Activated CD4-positive, alpha-beta T cell treated with anti-CD3 and anti-CD28 coated beads for 48 hours (primary cell): ENCODE measurements at regions not wholly inside any gene's neighbourhood (a gene's known extent, or its start where the extent isn't known, plus 50 kb on each side); places are given as distances from the start of the nearest gene placed in this dataset.
"Not testable (repeated sequence)": the region's sequence is repeated elsewhere in the genome, so short reads cannot be mapped to it uniquely, and the experiment has no call there.

ENCODE experiments used
- DNase-seq: peaks from one replicate; pipeline ENCODE4 v3.0.0-alpha.2; 2020

DNA sequence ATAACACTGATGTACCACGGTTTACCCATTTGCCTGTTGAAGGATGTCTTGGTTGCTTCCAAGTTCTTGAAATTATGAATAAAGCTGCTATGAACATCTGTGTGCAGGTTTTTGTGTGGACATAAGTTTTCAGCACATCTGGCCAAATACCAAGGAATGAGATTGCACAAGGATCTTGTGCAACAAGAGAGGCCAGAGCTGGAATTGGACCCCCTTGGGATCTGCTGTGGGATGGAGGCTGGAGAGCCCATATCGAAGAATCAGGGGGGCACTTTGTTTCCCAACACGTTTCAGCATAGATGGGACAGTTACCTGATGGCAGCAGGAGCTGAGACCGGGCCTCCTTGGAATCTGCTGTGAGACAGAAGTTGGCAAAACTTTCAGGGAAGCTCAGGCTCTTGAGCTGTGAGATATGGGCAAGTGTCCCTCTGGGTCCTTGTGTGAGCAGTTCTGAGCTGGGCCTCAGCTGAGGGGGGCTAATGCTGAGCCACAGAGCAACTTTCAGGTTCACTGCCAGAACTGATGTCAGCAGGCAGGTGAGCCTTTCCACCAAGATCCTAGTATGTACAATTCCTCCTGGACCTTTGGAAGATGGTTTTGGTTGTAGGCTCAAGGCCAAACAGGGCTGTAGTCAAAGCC is 115.2 kb upstream of the RAB18 start:
- no peak for DNase-seq

DNA sequence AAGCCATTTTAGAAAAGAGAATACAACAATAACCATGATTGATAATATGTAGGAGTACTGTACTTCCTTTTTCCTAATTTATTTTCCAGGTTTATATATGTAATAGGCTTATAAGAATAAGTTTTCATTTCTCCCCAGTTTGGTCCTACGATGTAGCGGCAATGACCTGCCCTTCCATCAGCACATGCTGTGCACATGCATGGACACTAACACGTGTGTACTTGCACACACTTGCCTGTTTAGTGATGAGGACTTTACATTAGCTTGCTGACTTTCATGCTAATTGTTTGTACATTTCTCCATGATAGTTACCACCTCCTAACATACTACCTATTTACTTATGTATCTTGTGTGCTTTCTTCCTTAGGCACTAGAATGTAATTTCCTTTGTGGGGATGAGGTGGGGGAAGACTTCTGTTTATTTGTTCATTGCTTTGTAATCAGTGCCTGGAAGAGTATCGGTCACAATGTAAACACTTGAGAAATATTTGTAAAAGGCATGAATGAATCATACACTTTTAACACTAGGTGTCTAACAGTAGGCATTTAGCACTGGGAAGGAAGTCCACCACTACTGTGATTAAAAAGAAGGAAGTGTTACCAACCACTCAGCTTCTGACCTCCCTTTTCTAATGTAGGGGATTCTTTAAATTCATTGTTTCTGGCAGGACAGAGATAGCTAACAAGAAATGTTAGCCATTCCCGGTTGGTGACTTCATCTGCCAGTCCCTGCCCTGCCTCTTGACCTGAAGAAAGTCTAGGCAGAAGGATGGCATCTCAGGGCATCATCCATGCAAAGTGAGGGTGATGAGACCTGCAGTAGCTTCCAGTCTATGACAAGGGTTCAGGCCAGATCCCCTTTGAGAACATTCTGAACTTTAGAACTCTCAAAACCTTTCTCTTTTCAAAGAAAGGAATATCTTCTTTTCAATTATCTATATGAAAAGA is 120.2 kb upstream of the RAB18 start:
- DNase-seq = no peak

DNA sequence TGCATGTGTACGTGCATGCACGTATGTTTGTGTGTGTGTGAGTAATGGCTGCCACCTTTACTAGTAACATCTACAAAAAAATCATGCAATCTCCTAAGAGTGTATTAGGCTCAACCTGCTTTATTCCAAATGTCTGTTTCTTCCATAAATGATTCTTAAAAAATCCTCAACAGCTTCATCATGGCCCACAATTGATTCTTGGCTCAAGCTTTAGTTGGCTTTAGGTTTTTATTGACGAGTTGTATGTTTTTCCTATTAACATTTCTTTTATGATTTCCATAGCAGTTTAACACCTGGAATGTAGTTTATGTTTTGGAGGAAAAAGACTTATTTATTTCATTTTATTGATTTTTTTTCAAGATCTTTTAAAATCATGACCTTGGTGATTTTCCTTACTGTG is 121.9 kb upstream of the RAB18 start:
- DNase-seq = no peak

DNA sequence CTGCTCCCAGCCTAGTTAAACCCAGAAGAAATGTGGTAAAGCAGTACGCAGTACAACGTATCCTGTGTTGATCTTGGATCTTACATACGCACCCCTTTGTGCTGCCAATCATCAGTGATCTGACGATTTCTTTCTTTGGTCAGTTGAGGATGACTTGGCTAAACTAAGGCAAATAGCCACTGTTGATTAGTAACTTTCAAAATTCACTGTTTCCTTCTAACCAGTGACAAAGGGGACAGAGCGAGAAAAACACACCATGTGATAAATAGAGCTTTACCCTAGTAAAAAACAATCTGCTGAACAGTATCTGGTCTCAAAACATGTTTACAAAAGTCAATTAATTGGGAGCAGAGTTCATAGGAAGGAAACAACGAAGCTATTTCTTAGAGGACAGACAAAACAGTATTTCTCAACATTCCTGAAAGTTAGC is 123.2 kb upstream of the RAB18 start:
- no peak for DNase-seq

DNA sequence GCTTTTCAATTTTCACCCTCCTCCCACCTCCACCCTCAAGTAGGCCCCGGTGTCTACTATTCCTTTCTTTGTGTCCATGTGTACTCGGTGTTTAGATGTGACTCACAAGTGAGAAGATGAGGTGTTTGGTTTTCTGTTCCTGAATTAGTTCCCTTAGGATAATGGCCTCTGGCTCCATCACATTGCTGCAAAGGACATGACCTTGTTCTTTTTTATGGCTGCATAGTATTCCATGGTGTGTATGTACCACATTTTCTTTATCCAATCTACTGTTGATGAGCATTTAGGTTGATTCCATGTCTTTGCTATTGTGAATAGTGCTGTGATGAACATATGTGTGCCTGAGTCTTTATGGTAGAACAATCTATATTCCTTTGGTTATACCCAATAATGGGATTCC is 125.1 kb upstream of the RAB18 start:
- DNase-seq = not testable (repeated sequence)

DNA sequence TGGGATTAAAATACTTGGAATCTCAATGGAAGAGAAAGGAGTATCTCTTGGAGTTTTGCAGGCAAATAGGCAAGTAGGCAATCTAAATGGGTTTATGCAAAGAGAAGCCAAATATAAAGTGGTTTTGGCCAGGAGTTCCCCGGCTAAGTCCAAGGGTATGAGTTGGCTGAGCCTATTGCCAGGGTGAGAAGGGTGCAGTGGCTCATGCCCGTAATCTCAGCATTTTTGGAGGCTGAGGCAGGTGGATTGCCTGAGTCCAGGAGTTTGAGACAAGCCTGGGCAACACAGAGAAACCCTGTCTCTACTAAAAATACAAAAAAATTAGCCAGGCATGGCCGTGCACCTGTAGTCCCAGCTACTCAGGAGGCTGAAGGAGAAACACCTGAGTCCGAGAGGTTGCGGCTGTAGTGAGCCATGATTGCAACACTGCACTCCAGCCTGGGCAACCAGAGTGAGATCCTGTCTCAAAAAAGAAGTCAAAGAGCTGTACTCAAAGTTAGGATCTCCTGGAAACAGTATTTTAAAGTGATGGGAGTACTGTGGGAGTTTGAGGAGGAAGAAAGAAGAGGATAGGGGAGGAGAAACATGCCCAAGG is 130.4 kb upstream of the RAB18 start:
- no peak for DNase-seq

DNA sequence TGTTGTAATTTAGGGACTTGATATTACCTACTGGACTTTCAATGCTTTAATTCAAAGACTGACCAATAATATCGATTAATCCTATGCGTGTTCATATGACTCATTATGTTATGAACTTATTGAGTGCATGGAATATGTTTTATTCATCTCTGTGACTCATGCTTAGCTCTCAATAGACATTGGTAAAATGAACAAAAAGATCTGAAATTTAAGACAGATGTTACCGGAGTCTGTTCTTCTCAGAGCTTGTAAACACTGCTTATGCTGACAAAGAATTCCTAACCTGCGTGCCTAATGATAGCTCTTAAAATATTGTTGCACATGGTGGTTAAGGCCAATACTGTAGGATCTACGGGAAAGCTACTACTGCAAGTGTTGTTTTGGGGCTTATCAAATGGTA is 131.5 kb upstream of the ACBD5 start:
- DNase-seq = no peak

DNA sequence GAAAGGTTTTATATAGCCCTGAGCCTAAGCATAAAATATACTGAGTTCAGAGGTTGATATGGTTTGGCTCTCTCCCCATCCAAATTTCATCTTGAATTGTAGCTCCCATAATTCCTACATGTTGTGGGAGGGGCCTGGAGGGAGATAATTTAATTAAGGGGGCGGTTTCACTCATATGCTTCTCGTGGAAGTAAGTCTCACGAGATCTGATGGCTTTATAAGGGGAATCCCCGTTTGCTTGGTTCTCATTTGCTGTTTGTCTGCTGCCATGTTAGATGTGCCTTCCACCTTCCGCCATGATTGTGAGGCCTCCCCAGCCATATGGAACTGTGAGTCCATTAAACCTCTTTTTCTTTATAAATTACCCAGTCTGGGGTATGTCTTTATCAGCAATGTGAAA is 130.8 kb upstream of the ACBD5 start:
- DNase-seq = not testable (repeated sequence)

DNA sequence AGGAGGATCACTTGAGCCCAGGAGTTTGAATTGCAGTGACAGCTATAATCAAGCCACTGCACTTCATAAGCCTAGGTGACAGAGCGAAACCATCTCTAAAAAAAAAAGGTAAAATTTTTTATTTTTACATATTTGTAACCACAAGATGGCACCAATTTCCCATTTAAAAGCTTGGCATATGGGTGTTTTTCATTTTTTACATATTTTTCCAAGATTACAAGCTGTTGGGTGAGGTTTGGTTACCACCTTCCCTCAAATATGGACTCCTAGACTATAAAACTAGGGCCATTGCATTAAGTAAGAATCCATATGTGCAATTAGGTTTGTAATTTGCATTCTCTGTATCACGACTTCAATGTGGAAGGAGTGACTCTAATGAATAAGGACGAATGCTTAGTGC is 129.3 kb upstream of the ACBD5 start:
- no peak for DNase-seq

DNA sequence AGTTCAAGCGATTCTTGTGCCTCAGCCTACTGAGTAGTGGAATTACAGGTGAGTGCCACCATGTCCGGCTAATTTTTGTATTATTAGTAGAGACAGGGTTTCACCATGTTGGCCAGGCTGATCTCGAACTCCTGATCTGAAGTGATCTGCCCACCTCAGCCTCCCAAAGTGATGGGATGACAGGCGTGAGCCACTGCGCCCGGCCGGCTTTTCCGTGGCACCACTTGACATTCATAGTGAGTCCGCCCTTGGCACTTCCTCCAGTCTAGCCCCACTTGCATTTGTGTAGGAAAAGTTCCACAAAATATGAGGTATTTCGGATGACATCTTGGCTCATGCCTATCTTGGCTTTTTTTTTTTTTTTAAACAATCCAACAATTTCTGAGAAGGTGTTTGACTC is 128.1 kb upstream of the ACBD5 start:
- no peak for DNase-seq

DNA sequence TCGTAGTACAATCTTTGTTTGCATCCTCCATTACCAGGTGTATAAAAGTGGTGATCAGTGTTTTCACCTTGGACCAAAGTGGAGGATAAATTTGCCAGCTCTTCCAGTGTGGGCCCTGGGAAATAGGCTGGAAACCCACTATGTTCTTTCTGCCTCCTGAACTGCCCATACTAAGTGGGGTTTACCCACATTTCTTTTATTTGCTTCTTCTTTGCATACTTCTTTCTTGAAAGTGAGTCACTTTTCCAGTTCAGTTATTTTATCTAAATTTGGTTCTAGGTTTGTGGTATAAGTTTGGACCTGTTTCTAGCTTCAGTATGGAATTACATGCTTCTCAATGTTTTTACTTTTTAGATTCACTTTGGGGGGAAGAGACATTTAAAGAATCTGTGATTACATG is 126.2 kb upstream of the ACBD5 start:
- no peak for DNase-seq

DNA sequence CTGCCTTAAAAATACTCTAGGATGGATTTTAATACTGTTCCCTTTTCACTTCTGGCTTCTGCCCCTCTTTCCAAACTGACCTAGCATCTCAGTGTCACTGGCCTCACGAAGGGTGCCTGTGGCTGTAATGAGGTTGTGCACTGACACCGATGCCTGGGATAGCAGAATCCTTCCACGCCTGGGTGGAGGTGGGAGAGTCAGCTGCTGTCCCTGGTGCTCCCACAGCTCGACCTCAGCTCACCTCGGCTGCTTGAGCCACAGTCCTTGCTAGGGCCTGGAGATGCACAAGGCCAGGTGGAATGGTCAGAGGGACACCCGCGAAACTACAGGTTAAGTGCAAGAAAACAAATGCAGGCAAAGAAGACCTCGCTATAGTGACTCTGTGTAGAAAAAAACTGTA is 123.4 kb upstream of the ACBD5 start:
- no peak for DNase-seq

DNA sequence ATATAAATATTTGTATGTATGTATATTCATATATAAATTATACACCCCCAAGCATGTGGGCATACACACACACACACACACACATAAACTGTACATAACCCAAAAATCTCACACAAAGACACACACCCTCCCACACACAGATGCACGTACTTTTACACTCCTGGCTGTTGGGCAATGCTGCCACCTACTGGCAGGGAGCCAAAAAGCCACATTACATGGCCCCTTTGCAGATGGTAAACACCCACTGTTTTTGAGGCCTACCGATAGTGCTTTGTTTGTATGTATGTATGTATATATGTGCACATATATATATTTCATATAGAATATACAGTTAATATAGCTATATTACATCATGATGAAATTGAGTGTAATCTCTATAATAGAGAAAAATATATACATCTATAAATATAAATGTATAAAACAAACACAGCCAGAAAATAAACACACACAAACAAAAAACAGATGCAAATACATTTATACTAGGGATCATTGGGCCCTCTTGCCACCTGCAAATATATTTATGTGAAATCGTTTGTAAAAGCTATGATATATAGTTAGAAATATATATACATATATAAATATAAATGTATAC is 120.1 kb upstream of the ACBD5 start:
- peak; percentile 89 for DNase-seq

DNA sequence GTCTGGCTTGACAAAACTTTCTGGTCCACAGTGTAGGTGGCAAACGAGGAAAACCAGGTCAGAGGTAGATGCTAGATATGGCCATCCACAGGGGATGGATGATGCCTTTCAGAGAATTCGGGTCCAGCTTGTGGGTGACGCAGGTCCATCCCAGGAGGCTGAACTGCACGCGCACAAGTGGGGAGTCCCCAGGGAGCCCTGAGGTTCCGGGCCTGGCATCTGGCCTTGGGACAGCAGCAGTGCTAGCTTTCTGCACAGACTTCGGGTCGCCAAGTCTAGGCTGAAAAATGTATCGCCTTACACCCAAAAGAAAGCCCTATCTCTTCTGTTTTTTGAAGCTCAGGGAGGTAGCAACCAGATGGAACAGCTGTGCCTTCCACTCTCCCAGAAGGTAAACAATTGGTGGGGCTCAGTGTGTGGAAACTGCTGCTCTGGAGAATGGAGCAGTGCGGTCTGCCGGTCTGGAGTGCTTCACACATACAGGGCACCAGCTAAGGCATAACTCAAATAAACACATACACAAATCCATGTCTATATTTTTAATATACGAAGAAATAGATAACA is 119.3 kb upstream of the ACBD5 start:
- DNase-seq = no peak

DNA sequence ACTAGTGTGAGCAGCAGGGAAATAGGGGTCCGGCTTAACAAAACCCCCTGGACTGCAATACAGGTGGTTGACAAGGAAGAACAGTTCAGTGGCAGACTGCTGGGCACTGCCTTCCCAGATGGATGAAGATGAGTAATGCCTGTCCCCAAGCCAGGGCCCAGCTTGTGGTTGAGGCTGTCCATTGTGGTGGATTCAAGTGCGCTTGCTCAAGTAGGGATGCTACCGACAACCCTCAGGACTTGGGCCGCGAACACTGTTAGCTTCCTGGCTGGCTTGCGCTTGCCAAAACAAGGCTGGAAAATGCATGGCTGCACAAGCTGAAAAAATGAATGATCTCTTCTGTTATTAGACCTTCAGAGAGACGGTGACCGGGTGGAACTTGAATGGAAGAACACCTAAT is 116.1 kb upstream of the ACBD5 start:
- DNase-seq = no peak

DNA sequence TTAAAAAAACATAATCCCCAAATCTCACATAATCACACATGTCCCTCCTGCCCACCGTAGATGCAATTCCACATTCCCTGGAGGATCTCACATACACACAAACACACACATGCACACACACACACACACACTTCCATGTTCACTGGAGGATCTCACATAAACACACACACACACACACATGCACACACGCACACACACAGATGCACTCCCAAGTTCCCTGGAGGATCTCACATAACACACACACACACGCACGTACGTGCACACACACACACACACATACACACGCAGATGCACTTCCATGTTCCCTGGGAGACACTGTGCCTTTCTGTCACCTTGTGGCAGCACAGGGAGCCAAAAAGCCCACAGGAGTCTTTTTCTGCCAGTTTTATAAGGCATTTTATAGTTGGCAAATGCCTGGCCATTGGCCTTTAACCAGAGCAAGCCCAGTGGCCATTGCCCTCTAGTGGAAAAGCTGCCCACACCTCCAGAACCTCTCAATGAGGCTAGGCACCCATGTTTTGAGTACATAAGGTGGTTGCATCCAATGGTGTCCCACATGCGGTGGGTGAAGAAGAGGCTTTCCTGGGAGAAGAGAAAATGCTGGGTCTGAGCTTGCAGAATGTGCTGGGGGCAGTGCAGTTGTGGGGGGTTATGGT is 115.4 kb upstream of the ACBD5 start:
- no peak for DNase-seq

DNA sequence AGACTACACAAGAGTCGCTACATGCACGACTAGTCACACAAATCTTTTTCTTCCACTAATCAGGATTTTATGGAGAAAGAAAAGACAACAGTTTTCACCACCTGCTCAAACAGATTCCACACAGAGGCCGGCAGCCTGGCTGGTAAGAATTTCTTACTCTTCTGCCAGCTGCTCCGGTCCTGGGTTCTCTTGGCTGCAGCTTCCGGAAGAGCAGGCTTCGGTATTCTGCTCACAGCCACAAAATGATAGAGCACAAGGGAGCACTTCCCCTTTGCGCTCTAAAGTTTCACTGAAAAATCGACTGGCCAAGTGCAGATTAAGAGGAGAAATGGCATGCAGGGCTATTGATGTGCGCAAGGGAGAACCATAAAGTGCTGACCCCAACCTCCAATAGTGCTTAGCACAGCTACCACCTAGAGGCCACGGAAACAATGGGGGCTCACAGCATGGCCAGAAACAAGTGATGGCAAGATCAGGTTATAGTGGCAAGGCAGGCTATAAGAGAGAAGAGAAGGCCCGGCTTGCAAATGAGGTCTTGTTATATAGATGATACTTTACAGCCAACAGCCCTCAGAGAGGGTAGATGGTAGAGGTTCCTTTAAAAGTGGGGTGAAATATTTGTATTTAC is 114.2 kb upstream of the ACBD5 start:
- not testable (repeated sequence) for DNase-seq

DNA sequence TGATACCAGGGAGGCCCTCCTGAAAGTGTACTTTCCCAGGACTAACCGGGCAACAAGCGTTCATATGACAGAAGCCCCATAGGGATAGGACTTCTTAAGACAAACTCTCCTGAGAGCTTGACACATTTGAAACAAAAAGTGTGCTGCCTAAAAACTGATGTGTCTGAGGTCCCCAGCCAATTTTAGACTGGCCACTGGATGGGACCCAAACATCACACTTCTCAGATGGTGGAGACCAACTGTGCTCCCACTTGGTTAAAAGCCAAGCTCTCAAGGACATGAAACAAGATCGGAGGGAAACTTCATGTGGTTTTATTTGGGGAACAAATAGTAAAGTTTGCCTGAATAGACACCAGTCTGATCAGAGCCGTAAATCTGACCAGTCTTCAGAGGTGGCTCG is 113.5 kb upstream of the ACBD5 start:
- not testable (repeated sequence) for DNase-seq

DNA sequence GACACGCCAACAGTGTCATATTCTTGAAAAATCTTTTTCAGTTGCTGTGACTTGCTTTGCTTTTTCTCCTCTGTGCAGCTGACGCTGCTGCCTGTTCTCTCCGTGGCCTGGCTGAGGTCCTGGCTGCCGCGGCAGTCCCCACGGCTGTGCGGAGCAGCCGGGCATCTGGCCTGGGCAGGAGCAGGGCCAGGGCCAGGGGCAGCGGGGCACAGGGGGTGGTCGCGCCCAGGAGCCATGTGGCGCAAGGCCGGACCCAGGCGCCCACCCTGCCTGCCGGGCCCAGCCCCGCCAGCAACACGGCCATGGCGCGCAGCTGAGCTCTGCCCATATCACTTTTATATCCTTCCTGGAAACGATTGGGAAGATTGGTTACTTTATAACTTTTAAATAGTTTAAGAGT is 109.4 kb upstream of the ACBD5 start:
- DNase-seq = no peak

DNA sequence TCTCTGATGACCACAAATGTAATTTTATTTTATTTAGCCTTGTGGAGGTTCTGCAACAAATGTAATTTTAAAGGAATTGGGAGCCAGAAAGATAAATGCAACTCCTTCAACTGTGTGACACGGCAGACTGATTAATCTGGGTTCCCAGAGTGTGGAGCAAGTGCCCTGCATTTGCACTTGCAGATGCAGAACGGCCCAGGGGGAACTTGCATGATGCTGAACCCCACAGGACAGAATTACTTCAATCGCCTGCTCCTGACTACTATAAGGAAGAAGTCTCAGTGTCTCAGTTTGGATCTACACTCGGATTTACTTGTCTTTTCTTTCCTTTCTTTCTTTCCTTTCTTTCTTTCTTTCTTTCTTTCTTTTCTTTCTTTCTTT is 107.2 kb upstream of the ACBD5 start:
- not testable (repeated sequence) for DNase-seq

DNA sequence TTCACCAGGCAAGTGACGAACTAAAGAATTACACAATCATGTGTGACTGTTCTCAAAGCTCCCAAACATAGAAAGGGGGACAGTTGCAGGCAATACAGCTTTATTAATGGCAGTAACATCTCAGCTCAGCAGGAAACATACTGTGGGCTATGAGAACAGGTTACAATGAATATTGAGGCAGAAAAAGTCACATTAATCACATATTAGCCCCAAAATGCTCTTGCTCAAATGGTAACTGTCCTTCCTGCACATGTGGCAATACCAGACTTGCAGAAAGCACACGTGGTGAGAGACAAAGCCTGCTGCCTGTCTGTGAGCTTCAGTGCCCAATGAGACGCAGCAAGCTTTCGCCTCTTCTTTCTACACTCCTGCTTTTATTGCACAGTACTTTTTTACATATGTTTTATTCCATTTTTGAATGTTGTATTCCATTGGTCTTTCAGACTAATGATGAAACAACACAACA is 104.9 kb upstream of the ACBD5 start:
- DNase-seq = no peak
